Fibroblast of mammary gland (primary cell): ENCODE measurements at regions not wholly inside any gene's neighbourhood (a gene's known extent, or its start where the extent isn't known, plus 50 kb on each side); places are given as distances from the start of the nearest gene placed in this dataset.

ENCODE experiments used
- DNase-seq: peaks from one replicate; pipeline ENCODE4 v3.0.0-alpha.2; 2010; ENCODE audit warnings: low read depth
- H3K4me3 ChIP-seq: 2 replicates; pipeline ENCODE4 v1.5.1; 2011; ENCODE audit warnings: low read depth, mild to moderate bottlenecking, low read length, moderate library complexity; ENCODE audit not compliant: control insufficient read depth
- CTCF ChIP-seq: conservative IDR thresholded peaks from 2 replicates; pipeline ENCODE4 v1.5.1; 2011; ENCODE audit warnings: low read depth, low read length, inconsistent platforms; ENCODE audit not compliant: control insufficient read depth, insufficient read depth

GRCh38 chr5:2204366-2205184 is 321.9 kb upstream of the IRX4 start:
- no peak overlapping the region for H3K4me3 ChIP-seq
- no peak for TF ChIP-seq CTCF
- no peak for DNase-seq

- DNase-seq, result no peak
- H3K4me3 ChIP-seq, result no peak overlapping the region
- no peak for TF ChIP-seq CTCF
These were observed 321.0 kb upstream of the IRX4 start for GRCh38 chr5:2203774-2204173.

- TF ChIP-seq CTCF, result no peak
These were observed 319.1 kb upstream of the IRX4 start for GRCh38 chr5:2201832-2202231.

GRCh38 chr5:2201421-2201820 is 318.7 kb upstream of the IRX4 start:
- H3K4me3 ChIP-seq, result no peak overlapping the region
- no peak for DNase-seq
- no peak for TF ChIP-seq CTCF

More at GRCh38 chr5:2201832-2202231, 319.1 kb upstream of the IRX4 start:
- H3K4me3 ChIP-seq, result no peak overlapping the region
- no peak for DNase-seq

GRCh38 chr5:2201011-2201410 is 318.3 kb upstream of the IRX4 start:
- TF ChIP-seq CTCF, result no peak
- no peak for DNase-seq

GRCh38 chr5:2200261-2200950 is 317.7 kb upstream of the IRX4 start:
- H3K4me3 ChIP-seq, result no peak overlapping the region
- no peak for DNase-seq
- TF ChIP-seq CTCF, result no peak

More at GRCh38 chr5:2201011-2201410, 318.3 kb upstream of the IRX4 start:
- no peak overlapping the region for H3K4me3 ChIP-seq
